A673 (cell line): ENCODE measurements at regions not wholly inside any gene's neighbourhood (a gene's known extent, or its start where the extent isn't known, plus 50 kb on each side); places are given as distances from the start of the nearest gene placed in this dataset.

ENCODE experiments used
- BruUV-seq: library from RNA; stranded (reverse); fragments of 400-500 nt; replicated peaks from 2 replicates; lab custom pipeline; 2021; lab: Mats Ljungman, UMichigan
- CTCF ChIA-PET: fragments of 300-600 bp; sonication (Branson Sonifier 250); formaldehyde crosslinking; loops from one replicate; lab custom pipeline; 2022; ENCODE audit warnings: antibody characterized with exemption; lab: Charles Lee
- POLR2A ChIA-PET: fragments of 300-600 bp; sonication (Branson Sonifier 250); formaldehyde crosslinking; loops from one replicate; lab custom pipeline; 2022; ENCODE audit warnings: antibody characterized with exemption; ENCODE audit not compliant: low non-redundant PET; lab: Charles Lee
- DNase-seq: peaks from one replicate; pipeline ENCODE4 v3.0.0-alpha.2; 2015; ENCODE audit warnings: low spot score
- H3K27ac ChIP-seq: fragments of 200-600 bp; sonication (generic); 2 replicates; pipeline ENCODE4 v1.5.1; 2016; ENCODE audit warnings: mixed run types, low read depth, mild to moderate bottlenecking, mixed read lengths, antibody characterized with exemption, low read length; ENCODE audit not compliant: poor library complexity, severe bottlenecking
- H3K27me3 ChIP-seq: fragments of 200-600 bp; sonication (generic); replicated peaks from 2 replicates; pipeline ENCODE4 v1.6.1; 2017; ENCODE audit warnings: mixed run types, low read depth, mild to moderate bottlenecking, mixed read lengths, antibody characterized with exemption, low read length; ENCODE audit not compliant: insufficient read depth, poor library complexity
- H3K36me3 ChIP-seq: fragments of 200-600 bp; sonication (generic); 2 replicates; pipeline ENCODE4 v1.6.1; 2016; ENCODE audit warnings: mixed run types, mild to moderate bottlenecking, mixed read lengths, antibody characterized with exemption, low read length; ENCODE audit not compliant: insufficient read depth, poor library complexity, severe bottlenecking
- H3K4me1 ChIP-seq: fragments of 200-600 bp; sonication (generic); 2 replicates; pipeline ENCODE4 v1.6.1; 2017; ENCODE audit warnings: mixed run types, mild to moderate bottlenecking, mixed read lengths, antibody characterized with exemption, low read length; ENCODE audit not compliant: insufficient read depth, poor library complexity, severe bottlenecking
- H3K4me3 ChIP-seq: fragments of 200-600 bp; sonication (generic); 2 replicates; pipeline ENCODE4 v1.5.1; 2016; ENCODE audit warnings: low read depth, mixed run types, mild to moderate bottlenecking, mixed read lengths, low read length; ENCODE audit not compliant: poor library complexity, severe bottlenecking
- H3K9me3 ChIP-seq: fragments of 200-600 bp; sonication (generic); 2 replicates; pipeline ENCODE4 v1.6.1; 2016; ENCODE audit warnings: mixed run types, low read depth, mild to moderate bottlenecking, mixed read lengths, antibody characterized with exemption, low read length; ENCODE audit not compliant: poor library complexity, severe bottlenecking
- EZH2 ChIP-seq: fragments of 200-600 bp; sonication (generic); IDR thresholded peaks from 2 replicates; pipeline ENCODE4 v1.6.1; 2017; ENCODE audit warnings: borderline replicate concordance, low read depth, mild to moderate bottlenecking, mixed read lengths, antibody characterized with exemption, low read length; ENCODE audit not compliant: poor library complexity, severe bottlenecking
- intact Hi-C: fragments of 100-400 bp; cut with micrococcal nuclease; formaldehyde crosslinking; loops from one replicate; pipeline ENCODE4 v1.10.0; 2022; ENCODE audit not compliant: unreplicated experiment
- TF ChIP-seq, protein P1 (sequence below): fragments of 300-800, 200-600 bp; sonication (generic); conservative IDR thresholded peaks from 2 replicates; pipeline ENCODE4 v1.5.1; 2017; ENCODE audit warnings: low read depth, mild to moderate bottlenecking, antibody characterized with exemption, low read length, moderate library complexity, mixed read lengths

DNA sequence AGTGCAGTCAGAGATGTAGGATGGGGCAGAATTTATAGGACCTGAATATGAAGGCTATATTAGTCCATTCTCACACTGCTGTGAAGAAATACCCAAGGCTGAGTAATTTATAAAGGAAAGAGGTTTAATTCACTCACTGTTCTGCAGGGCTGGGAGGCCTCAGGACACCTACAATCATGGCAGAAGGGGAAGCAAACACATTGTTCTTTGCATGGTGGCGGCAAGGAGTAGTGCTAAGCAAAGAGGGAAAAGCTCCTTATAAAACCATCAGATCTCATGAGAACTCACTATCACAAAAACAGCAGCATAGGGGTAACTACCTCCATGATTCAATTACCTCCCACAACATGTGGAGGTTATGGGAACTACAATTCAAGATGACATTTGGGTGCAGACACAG lies 76.8 kb upstream of the MSTN start:
- DNase-seq: no peak
- Histone ChIP-seq H3K4me3 (no peak overlapping the region), H3K36me3 (no peaks in the 10 kb centered on the region), H3K27me3 (no peaks in the 10 kb centered on the region), H3K9me3 (no peaks in the 10 kb centered on the region), H3K27ac (no peak overlapping the region), H3K4me1 (no peaks in the 10 kb centered on the region)
- BruUV-seq: no TSS peak
- POLR2A ChIA-PET: no interaction called here
- CTCF ChIA-PET: no interaction called here
- intact Hi-C loops: no loop called here
- no peak for TF ChIP-seq EZH2
- TF ChIP-seq, protein P1, sequence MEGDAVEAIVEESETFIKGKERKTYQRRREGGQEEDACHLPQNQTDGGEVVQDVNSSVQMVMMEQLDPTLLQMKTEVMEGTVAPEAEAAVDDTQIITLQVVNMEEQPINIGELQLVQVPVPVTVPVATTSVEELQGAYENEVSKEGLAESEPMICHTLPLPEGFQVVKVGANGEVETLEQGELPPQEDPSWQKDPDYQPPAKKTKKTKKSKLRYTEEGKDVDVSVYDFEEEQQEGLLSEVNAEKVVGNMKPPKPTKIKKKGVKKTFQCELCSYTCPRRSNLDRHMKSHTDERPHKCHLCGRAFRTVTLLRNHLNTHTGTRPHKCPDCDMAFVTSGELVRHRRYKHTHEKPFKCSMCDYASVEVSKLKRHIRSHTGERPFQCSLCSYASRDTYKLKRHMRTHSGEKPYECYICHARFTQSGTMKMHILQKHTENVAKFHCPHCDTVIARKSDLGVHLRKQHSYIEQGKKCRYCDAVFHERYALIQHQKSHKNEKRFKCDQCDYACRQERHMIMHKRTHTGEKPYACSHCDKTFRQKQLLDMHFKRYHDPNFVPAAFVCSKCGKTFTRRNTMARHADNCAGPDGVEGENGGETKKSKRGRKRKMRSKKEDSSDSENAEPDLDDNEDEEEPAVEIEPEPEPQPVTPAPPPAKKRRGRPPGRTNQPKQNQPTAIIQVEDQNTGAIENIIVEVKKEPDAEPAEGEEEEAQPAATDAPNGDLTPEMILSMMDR: no peak

DNA sequence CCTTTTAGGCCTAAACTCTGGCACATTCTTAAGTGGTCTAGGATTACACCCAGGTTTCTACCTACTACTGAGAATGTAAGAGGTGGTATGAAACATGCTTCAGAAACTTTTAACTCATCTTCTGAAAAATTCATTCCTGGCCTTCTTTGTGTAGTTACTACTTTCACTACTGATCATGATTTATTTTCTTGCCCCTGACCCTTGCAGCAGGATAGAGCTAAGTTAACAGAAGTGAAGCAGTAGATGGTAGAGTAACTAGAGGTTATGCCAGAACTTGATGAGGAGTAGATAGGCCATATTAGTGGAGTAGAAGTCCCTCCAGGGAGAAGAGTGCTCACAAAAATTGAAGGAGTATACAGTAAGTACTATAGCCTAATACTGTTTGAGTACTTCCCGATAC lies 75.5 kb upstream of the MSTN start:
- DNase-seq: no peak
- ChIA-PET POLR2A (no interaction called here), CTCF (no interaction called here)
- no peaks in the 10 kb centered on the region for H3K9me3 ChIP-seq
- no peaks in the 10 kb centered on the region for H3K4me1 ChIP-seq
- intact Hi-C loops: no loop called here
- H3K36me3 ChIP-seq: no peaks in the 10 kb centered on the region
- BruUV-seq: no TSS peak
- H3K4me3 ChIP-seq: no peak overlapping the region
- TF ChIP-seq EZH2: no peak
- TF ChIP-seq, protein P1: no peak
- no peaks in the 10 kb centered on the region for H3K27me3 ChIP-seq
- H3K27ac ChIP-seq: no peak overlapping the region

DNA sequence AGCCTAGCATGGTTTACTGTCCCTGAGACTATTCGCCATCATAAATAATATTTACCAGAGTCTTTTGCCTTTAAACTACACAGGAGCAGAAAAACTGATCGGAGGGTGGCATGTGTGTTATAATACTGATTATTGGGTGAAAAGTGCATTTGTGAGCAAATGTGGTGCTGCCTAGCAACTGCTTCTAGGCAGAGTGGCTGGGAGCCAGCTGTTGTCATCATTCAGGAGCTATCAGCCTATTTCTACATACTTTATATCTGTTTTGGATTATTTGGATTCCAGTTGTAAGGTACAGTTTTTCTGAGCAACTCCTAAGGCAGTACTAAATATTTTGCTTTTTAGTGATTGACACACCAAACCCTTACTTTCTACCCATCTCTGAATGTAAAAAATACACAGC lies 75.0 kb upstream of the MSTN start:
- Histone ChIP-seq H3K36me3 (no peaks in the 10 kb centered on the region), H3K4me1 (no peaks in the 10 kb centered on the region), H3K27me3 (no peaks in the 10 kb centered on the region), H3K9me3 (no peaks in the 10 kb centered on the region), H3K4me3 (no peak overlapping the region), H3K27ac (no peak overlapping the region)
- POLR2A ChIA-PET: no interaction called here
- CTCF ChIA-PET: no interaction called here
- DNase-seq: no peak
- no TSS peak for BruUV-seq
- TF ChIP-seq, protein P1: no peak
- TF ChIP-seq EZH2: no peak
- intact Hi-C loops: no loop called here
